ENCODE measurements at regions not wholly inside any gene's neighbourhood (a gene's known extent, or its start where the extent isn't known, plus 50 kb on each side); places are given as distances from the start of the nearest gene placed in this dataset.

- no peak overlapping the region for H3K27ac ChIP-seq (ENCODE audit: low read depth in 1 of 2, low read length in 2 of 2)
- no peaks in the 10 kb centered on the region for H3K36me3 ChIP-seq (ENCODE audit: insufficient read depth, low read length)
- no peak for TF ChIP-seq CTCF (IDR thresholded peaks at IDR 0.05)
- Mint-ChIP-seq H3K27me3 (no peaks in the 10 kb centered on the region), H3K36me3 (ENCODE audit: low read depth) (no peaks in the 10 kb centered on the region), H3K9me3 (peaks cover 3% of the 10 kb centered on the region), H3K4me1 (ENCODE audit: low read depth) (no peaks in the 10 kb centered on the region), H3K4me3 (no peak overlapping the region), H3K27ac (no peak overlapping the region)
- CTCF ChIA-PET: no interaction called here
- DNase-seq (no peak), ATAC-seq (ENCODE audit: poor library complexity) (no peak)
- H3K9me3 ChIP-seq (ENCODE audit: control insufficient read depth in 1 of 2, insufficient read depth in 1 of 2, low read length in 2 of 2): peaks cover 0 to 16% of the 10 kb centered on the region in 2 experiments
- H3K27me3 ChIP-seq (ENCODE audit: control insufficient read depth in 1 of 2, insufficient read depth in 2 of 2, low read length in 2 of 2): no peaks in the 10 kb centered on the region
- H3K4me1 ChIP-seq (ENCODE audit: insufficient read depth, low read length): no peaks in the 10 kb centered on the region
- POLR2A ChIA-PET: interaction anchor here (0.7 kb wide), 1 partner anchor 1689 kb away, joined by 3 read pairs; no protein-coding TSS in a partner anchor
- intact Hi-C loops (cut with DNase I, micrococcal nuclease): no loop called here
- H3K4me3 ChIP-seq (ENCODE audit: low read length): no peak overlapping the region
These were observed 96.0 kb upstream of the PRR16 start for GRCh38 chr5:120367896-120368634.

GRCh38 chr5:120368923-120369715 lies 95.0 kb upstream of the PRR16 start:
- peaks cover 0 to 16% of the 10 kb centered on the region in 2 experiments for H3K9me3 ChIP-seq (ENCODE audit: control insufficient read depth in 1 of 2, insufficient read depth in 1 of 2, low read length in 2 of 2)
- Mint-ChIP-seq H3K4me1 (ENCODE audit: low read depth) (no peaks in the 10 kb centered on the region), H3K4me3 (no peak overlapping the region), H3K27me3 (no peaks in the 10 kb centered on the region), H3K36me3 (ENCODE audit: low read depth) (no peaks in the 10 kb centered on the region), H3K27ac (no peak overlapping the region), H3K9me3 (peaks cover 2% of the 10 kb centered on the region)
- intact Hi-C loops (cut with DNase I, micrococcal nuclease): no loop called here
- H3K4me1 ChIP-seq (ENCODE audit: insufficient read depth, low read length): no peaks in the 10 kb centered on the region
- no peak overlapping the region for H3K4me3 ChIP-seq (ENCODE audit: low read length)
- ATAC-seq (ENCODE audit: poor library complexity): no peak
- ChIA-PET CTCF (no interaction called here), POLR2A (no interaction called here)
- H3K27me3 ChIP-seq (ENCODE audit: control insufficient read depth in 1 of 2, insufficient read depth in 2 of 2, low read length in 2 of 2): no peaks in the 10 kb centered on the region
- no peaks in the 10 kb centered on the region for H3K36me3 ChIP-seq (ENCODE audit: insufficient read depth, low read length)
- H3K27ac ChIP-seq (ENCODE audit: low read depth in 1 of 2, low read length in 2 of 2): no peak overlapping the region
- TF ChIP-seq CTCF (IDR thresholded peaks at IDR 0.05): no peak
- DNase-seq: no peak

GRCh38 chr5:120372899-120373298 lies 91.2 kb upstream of the PRR16 start:
- no peak overlapping the region for H3K27ac ChIP-seq (ENCODE audit: low read depth in 1 of 2, low read length in 2 of 2)
- no peak overlapping the region for H3K4me3 ChIP-seq (ENCODE audit: low read length)
- TF ChIP-seq CTCF (IDR thresholded peaks at IDR 0.05): no peak
- Mint-ChIP-seq H3K27me3 (no peaks in the 10 kb centered on the region), H3K27ac (no peak overlapping the region), H3K36me3 (ENCODE audit: low read depth) (no peaks in the 10 kb centered on the region), H3K9me3 (peaks cover 2% of the 10 kb centered on the region), H3K4me1 (ENCODE audit: low read depth) (no peaks in the 10 kb centered on the region), H3K4me3 (no peak overlapping the region)
- ChIA-PET POLR2A (no interaction called here), CTCF (no interaction called here)
- no peaks in the 10 kb centered on the region for H3K4me1 ChIP-seq (ENCODE audit: insufficient read depth, low read length)
- no peaks in the 10 kb centered on the region for H3K27me3 ChIP-seq (ENCODE audit: control insufficient read depth in 1 of 2, insufficient read depth in 2 of 2, low read length in 2 of 2)
- H3K9me3 ChIP-seq (ENCODE audit: control insufficient read depth in 1 of 2, insufficient read depth in 1 of 2, low read length in 2 of 2): peaks cover 0 to 13% of the 10 kb centered on the region in 2 experiments
- no peaks in the 10 kb centered on the region for H3K36me3 ChIP-seq (ENCODE audit: insufficient read depth, low read length)
- intact Hi-C loops (cut with DNase I, micrococcal nuclease): no loop called here
- ATAC-seq (ENCODE audit: poor library complexity) (no peak), DNase-seq (no peak)

Measured in CD4-positive, alpha-beta T cell (primary cell).